HCT116 (cell line): ENCODE measurements at regions not wholly inside any gene's neighbourhood (a gene's known extent, or its start where the extent isn't known, plus 50 kb on each side); places are given as distances from the start of the nearest gene placed in this dataset.

ENCODE experiments used
- ATAC-seq: fragments of 200-7000 bp; cut with Tn5 transposase; 2 replicates; pipeline ENCODE4 v1.9.1; 2020; ENCODE audit warnings: mild to moderate bottlenecking, moderate library complexity
- BruUV-seq: library from RNA; stranded (reverse); fragments of 400-500 nt; replicated peaks from 2 replicates; lab custom pipeline; 2021; lab: Mats Ljungman, UMichigan
- CTCF ChIA-PET: fragments of 300-600 bp; sonication (Branson Sonifier 250); formaldehyde crosslinking; loops from one replicate; lab custom pipeline; 2021; ENCODE audit warnings: antibody characterized with exemption; lab: Charles Lee
- POLR2A ChIA-PET: fragments of 300-600, 350-600 bp; sonication (Branson Sonifier 250); formaldehyde crosslinking; loops from one replicate; lab custom pipeline; 2021; ENCODE audit warnings: antibody characterized with exemption; lab: Charles Lee
- RAD21 ChIA-PET, 2 experiments: fragments of 300-600 bp; sonication (Branson Sonifier 250); formaldehyde crosslinking; loops; one replicate each; lab custom pipeline; 2023; ENCODE audit warnings: low total read pairs in 2 of 2; ENCODE audit not compliant: uncharacterized antibody in 2 of 2, unreplicated experiment in 2 of 2, low non-redundant PET in 1 of 2; lab: Charles Lee
- DNase-seq: peaks from one replicate; pipeline ENCODE4 v3.0.0-alpha.2; 2010; ENCODE audit warnings: low read depth, low spot score
- H2AFZ ChIP-seq: fragments of 200-600 bp; shearing (Covaris generic), sonication (generic); 2 replicates; pipeline ENCODE4 v1.6.1; 2017; ENCODE audit warnings: low read depth, mixed run types, mixed read lengths, antibody characterized with exemption, low read length; ENCODE audit not compliant: poor library complexity, severe bottlenecking
- H3K27ac ChIP-seq: 2 replicates; pipeline ENCODE4 v1.5.1; 2012; ENCODE audit warnings: low read depth, low read length
- H3K27me3 ChIP-seq: fragments of 200-600 bp; sonication (generic); 2 replicates; pipeline ENCODE4 v1.6.1; 2016; ENCODE audit warnings: mixed run types, low read length, mixed read lengths; ENCODE audit not compliant: insufficient read depth
- H3K36me3 ChIP-seq, 2 experiments: fragments of 200-500 bp in 1 of 2; fragments of 200-600 bp in 1 of 2; sonication (Bioruptor generic) in 1 of 2; sonication (generic) in 1 of 2; 2 replicates each; pipeline versions ENCODE4 v1.5.1 to v1.6.1; 2014 to 2016; ENCODE audit warnings: low read length in 2 of 2, inconsistent platforms in 1 of 2, mixed read lengths in 1 of 2, mixed run types in 1 of 2; ENCODE audit not compliant: insufficient read depth in 2 of 2, control insufficient read depth in 1 of 2
- H3K4me1 ChIP-seq, 2 experiments: fragments of 200-600 bp in 1 of 2; sonication (generic) in 1 of 2; 2 replicates each; pipeline versions ENCODE4 v1.5.1 to v1.6.1; 2012 to 2017; ENCODE audit warnings: low read length in 2 of 2, inconsistent platforms in 1 of 2, mild to moderate bottlenecking in 1 of 2, mixed read lengths in 1 of 2, mixed run types in 1 of 2, moderate library complexity in 1 of 2; ENCODE audit not compliant: insufficient read depth in 2 of 2, control insufficient read depth in 1 of 2
- H3K4me2 ChIP-seq: fragments of 200-600 bp; sonication (generic); 2 replicates; pipeline ENCODE4 v1.6.1; 2017; ENCODE audit warnings: mixed run types, low read length, mixed read lengths
- H3K4me3 ChIP-seq, 2 experiments: fragments of 200-600 bp in 1 of 2; sonication (generic) in 1 of 2; replicated peaks in 1 of 2; 2 replicates each; pipeline ENCODE4 v1.5.1; 2011 to 2016; ENCODE audit warnings: low read length in 2 of 2, control low read depth in 1 of 2, low read depth in 1 of 2, mild to moderate bottlenecking in 1 of 2, mixed read lengths in 1 of 2, mixed run types in 1 of 2
- H3K79me2 ChIP-seq: fragments of 200-600 bp; sonication (generic); 2 replicates; pipeline ENCODE4 v1.6.1; 2017; ENCODE audit warnings: mild to moderate bottlenecking, mixed run types, low read length, moderate library complexity, mixed read lengths; ENCODE audit not compliant: insufficient read depth
- H3K9ac ChIP-seq: fragments of 200-600 bp; sonication (generic); 2 replicates; pipeline ENCODE4 v1.6.1; 2016; ENCODE audit warnings: low read length, mixed read lengths
- H3K9me2 ChIP-seq: fragments of 200-600 bp; sonication (generic), shearing (Covaris generic); 2 replicates; pipeline ENCODE4 v1.6.1; 2017; ENCODE audit warnings: mixed run types, mild to moderate bottlenecking, moderate library complexity; ENCODE audit not compliant: insufficient read depth
- H3K9me3 ChIP-seq, 2 experiments: fragments of 200-500 bp in 1 of 2; fragments of 200-600 bp in 1 of 2; sonication (Bioruptor generic) in 1 of 2; sonication (generic) in 1 of 2; 2 replicates each; pipeline ENCODE4 v1.6.1; 2014 to 2017; ENCODE audit warnings: low read length in 2 of 2, mixed read lengths in 2 of 2, inconsistent platforms in 1 of 2, low read depth in 1 of 2, mild to moderate bottlenecking in 1 of 2, mixed run types in 1 of 2, moderate library complexity in 1 of 2; ENCODE audit not compliant: control insufficient read depth in 1 of 2, insufficient read depth in 1 of 2
- H4K20me1 ChIP-seq: fragments of 200-600 bp; sonication (generic), shearing (Covaris generic); 2 replicates; pipeline ENCODE4 v1.6.1; 2017; ENCODE audit warnings: mixed run types, mild to moderate bottlenecking, moderate library complexity; ENCODE audit not compliant: insufficient read depth
- EZH2phosphoT487 ChIP-seq: fragments of 200-600 bp; IDR thresholded peaks from 2 replicates; pipeline ENCODE4 v1.6.1; 2018; ENCODE audit warnings: antibody characterized with exemption, borderline replicate concordance
- JUND ChIP-seq: IDR thresholded peaks from 2 replicates; pipeline ENCODE4 v1.6.1; 2012
- POLR2A ChIP-seq: IDR thresholded peaks from 2 replicates; pipeline ENCODE4 v1.7.0; 2011; ENCODE audit warnings: borderline replicate concordance; ENCODE audit not compliant: insufficient read depth, insufficient read length; ENCODE audit errors: extremely low read depth
- intact Hi-C: fragments of 100-400 bp; cut with micrococcal nuclease; formaldehyde crosslinking; loops from 2 replicates; pipeline ENCODE4 v1.10.0; 2022
- TF ChIP-seq, protein P1 (sequence below), 3 experiments: fragments of 200-600 bp in 1 of 3; sonication (generic) in 1 of 3; IDR thresholded peaks in 2 of 3; conservative IDR thresholded peaks in 1 of 3; 2 replicates each; pipeline ENCODE4 v1.5.1; 2012 to 2017; ENCODE audit warnings: low read depth in 2 of 3, low read length in 2 of 3, antibody characterized with exemption in 1 of 3, borderline replicate concordance in 1 of 3, control low read depth in 1 of 3, mild to moderate bottlenecking in 1 of 3, mixed read lengths in 1 of 3, mixed run types in 1 of 3, moderate library complexity in 1 of 3; ENCODE audit not compliant: insufficient read depth in 1 of 3
- TF ChIP-seq, protein P2 (sequence below): IDR thresholded peaks from 2 replicates; pipeline ENCODE4 v1.6.1; 2011; ENCODE audit warnings: mild to moderate bottlenecking, low read length, moderate library complexity; ENCODE audit not compliant: insufficient replicate concordance; ENCODE audit errors: extremely low read depth

DNA sequence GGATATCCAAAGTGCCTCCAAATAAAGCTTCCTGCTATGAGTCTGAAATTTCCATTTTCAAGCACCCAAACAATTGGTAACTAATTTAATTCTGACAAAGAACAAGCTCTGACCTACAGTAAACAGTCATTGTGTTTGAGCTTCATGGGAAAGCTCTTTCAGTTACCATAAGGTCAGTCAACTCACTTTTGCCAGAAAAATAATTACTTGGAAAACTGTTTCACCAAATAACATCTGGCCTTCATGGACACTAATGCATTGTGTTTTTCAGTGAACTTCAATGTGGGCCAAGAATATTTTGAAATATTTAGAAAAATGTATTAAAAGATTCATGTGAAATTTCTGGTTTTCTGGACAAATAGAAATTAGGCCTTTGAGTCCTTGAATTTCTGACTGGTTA, 369.9 kb downstream of the GALR1 start:
- Histone ChIP-seq H3K36me3 (no peaks in the 10 kb centered on the region), H3K79me2 (no peaks in the 10 kb centered on the region), H3K4me3 (no peak overlapping the region), H3K9ac (no peak overlapping the region), H3K9me3 (peaks cover 0 to 7% of the 10 kb centered on the region in 2 experiments; a peak in 2 of 4 replicates), H3K27me3 (no peaks in the 10 kb centered on the region), H4K20me1 (no peaks in the 10 kb centered on the region), H3K4me2 (no peak overlapping the region), H3K27ac (no peak overlapping the region), H2AFZ (no peak overlapping the region), H3K4me1 (no peaks in the 10 kb centered on the region), H3K9me2 (no peaks in the 10 kb centered on the region)
- CTCF ChIA-PET: no interaction called here
- RAD21 ChIA-PET: no interaction called here
- TF ChIP-seq, protein P1, sequence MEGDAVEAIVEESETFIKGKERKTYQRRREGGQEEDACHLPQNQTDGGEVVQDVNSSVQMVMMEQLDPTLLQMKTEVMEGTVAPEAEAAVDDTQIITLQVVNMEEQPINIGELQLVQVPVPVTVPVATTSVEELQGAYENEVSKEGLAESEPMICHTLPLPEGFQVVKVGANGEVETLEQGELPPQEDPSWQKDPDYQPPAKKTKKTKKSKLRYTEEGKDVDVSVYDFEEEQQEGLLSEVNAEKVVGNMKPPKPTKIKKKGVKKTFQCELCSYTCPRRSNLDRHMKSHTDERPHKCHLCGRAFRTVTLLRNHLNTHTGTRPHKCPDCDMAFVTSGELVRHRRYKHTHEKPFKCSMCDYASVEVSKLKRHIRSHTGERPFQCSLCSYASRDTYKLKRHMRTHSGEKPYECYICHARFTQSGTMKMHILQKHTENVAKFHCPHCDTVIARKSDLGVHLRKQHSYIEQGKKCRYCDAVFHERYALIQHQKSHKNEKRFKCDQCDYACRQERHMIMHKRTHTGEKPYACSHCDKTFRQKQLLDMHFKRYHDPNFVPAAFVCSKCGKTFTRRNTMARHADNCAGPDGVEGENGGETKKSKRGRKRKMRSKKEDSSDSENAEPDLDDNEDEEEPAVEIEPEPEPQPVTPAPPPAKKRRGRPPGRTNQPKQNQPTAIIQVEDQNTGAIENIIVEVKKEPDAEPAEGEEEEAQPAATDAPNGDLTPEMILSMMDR (IDR thresholded peaks at IDR 0.05 in 2 of 3, conservative IDR thresholded peaks at IDR 0.05 in 1 of 3; ENCODE audit: borderline replicate concordance in 1 of 3, insufficient read depth in 1 of 3, low read depth in 2 of 3, low read length in 2 of 3): no peak
- TF ChIP-seq, protein P2, sequence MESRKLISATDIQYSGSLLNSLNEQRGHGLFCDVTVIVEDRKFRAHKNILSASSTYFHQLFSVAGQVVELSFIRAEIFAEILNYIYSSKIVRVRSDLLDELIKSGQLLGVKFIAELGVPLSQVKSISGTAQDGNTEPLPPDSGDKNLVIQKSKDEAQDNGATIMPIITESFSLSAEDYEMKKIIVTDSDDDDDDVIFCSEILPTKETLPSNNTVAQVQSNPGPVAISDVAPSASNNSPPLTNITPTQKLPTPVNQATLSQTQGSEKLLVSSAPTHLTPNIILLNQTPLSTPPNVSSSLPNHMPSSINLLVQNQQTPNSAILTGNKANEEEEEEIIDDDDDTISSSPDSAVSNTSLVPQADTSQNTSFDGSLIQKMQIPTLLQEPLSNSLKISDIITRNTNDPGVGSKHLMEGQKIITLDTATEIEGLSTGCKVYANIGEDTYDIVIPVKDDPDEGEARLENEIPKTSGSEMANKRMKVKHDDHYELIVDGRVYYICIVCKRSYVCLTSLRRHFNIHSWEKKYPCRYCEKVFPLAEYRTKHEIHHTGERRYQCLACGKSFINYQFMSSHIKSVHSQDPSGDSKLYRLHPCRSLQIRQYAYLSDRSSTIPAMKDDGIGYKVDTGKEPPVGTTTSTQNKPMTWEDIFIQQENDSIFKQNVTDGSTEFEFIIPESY: no peak
- no peak for TF ChIP-seq POLR2A
- TF ChIP-seq JUND: no peak
- no peak for TF ChIP-seq EZH2phosphoT487
- no TSS peak for BruUV-seq
- intact Hi-C loops: no loop called here
- DNase-seq: no peak
- POLR2A ChIA-PET: no interaction called here
- ATAC-seq: no peak
